ENCODE measurements at regions not wholly inside any gene's neighbourhood (a gene's known extent, or its start where the extent isn't known, plus 50 kb on each side); places are given as distances from the start of the nearest gene placed in this dataset.

- TF ChIP-seq CTCF (IDR thresholded peaks at IDR 0.05; ENCODE audit: low read depth, low read length) (no peak), MAX (IDR thresholded peaks at IDR 0.05; ENCODE audit: low read depth, low read length) (no peak), POLR2A (IDR thresholded peaks at IDR 0.05; ENCODE audit: extremely low read depth, insufficient read length) (no peak), MYC (IDR thresholded peaks at IDR 0.05; ENCODE audit: low read depth, low read length) (no peak)
Measured at GRCh38 chr3:8001712-8002111, 499.9 kb upstream of the LMCD1 start.

Measured in NB4 (cell line).